GM23338 (cell line): ENCODE measurements at regions not wholly inside any gene's neighbourhood (a gene's known extent, or its start where the extent isn't known, plus 50 kb on each side); places are given as distances from the start of the nearest gene placed in this dataset.
"Not testable (repeated sequence)": the region's sequence is repeated elsewhere in the genome, so short reads cannot be mapped to it uniquely, and the experiment has no call there.

ENCODE experiments used
- ATAC-seq: fragments of 200-7000 bp; cut with Tn5 transposase; 3 replicates; pipeline ENCODE4 v1.9.1; 2020
- DNase-seq: peaks from one replicate; pipeline ENCODE4 v3.0.0-alpha.2; 2015; ENCODE audit warnings: low spot score
- H2AFZ ChIP-seq: fragments of 200-600 bp; sonication (generic); 2 replicates; pipeline ENCODE4 v1.8.0; 2016; ENCODE audit warnings: antibody characterized with exemption, mild to moderate bottlenecking, moderate library complexity
- H3F3A ChIP-seq: fragments of 200-600 bp; sonication (generic); replicated peaks from 2 replicates; pipeline ENCODE4 v1.8.0; 2017; ENCODE audit warnings: antibody characterized with exemption, mixed run types, low read depth
- H3K27ac ChIP-seq: fragments of 200-600 bp; sonication (generic); 2 replicates; pipeline ENCODE4 v1.6.1; 2016; ENCODE audit warnings: low read depth
- H3K27me3 ChIP-seq: fragments of 200-600 bp; sonication (generic); 2 replicates; pipeline ENCODE4 v1.8.0; 2016; ENCODE audit warnings: mild to moderate bottlenecking, mixed run types, moderate library complexity; ENCODE audit not compliant: insufficient read depth
- H3K36me3 ChIP-seq: fragments of 200-600 bp; sonication (generic); 2 replicates; pipeline ENCODE4 v1.8.0; 2016; ENCODE audit warnings: mild to moderate bottlenecking; ENCODE audit not compliant: insufficient read depth
- H3K4me1 ChIP-seq: fragments of 200-600 bp; sonication (generic); 2 replicates; pipeline ENCODE4 v1.8.0; 2016; ENCODE audit warnings: mild to moderate bottlenecking, moderate library complexity; ENCODE audit not compliant: insufficient read depth
- H3K4me2 ChIP-seq: fragments of 200-600 bp; sonication (generic); 2 replicates; pipeline ENCODE4 v1.7.1; 2017; ENCODE audit warnings: mixed run types
- H3K4me3 ChIP-seq: fragments of 200-600 bp; sonication (generic); 2 replicates; pipeline ENCODE4 v1.6.1; 2016; ENCODE audit warnings: mixed run types
- H3K79me2 ChIP-seq: fragments of 200-600 bp; sonication (generic); replicated peaks from 2 replicates; pipeline ENCODE4 v1.8.0; 2017; ENCODE audit warnings: mild to moderate bottlenecking; ENCODE audit not compliant: insufficient read depth
- H3K9me2 ChIP-seq: fragments of 200-600 bp; sonication (generic); 2 replicates; pipeline ENCODE4 v1.8.0; 2017; ENCODE audit not compliant: insufficient read depth
- H4K20me1 ChIP-seq: fragments of 200-600 bp; sonication (generic); replicated peaks from 2 replicates; pipeline ENCODE4 v1.8.0; 2017; ENCODE audit warnings: mild to moderate bottlenecking; ENCODE audit not compliant: insufficient read depth
- H3K27ac Mint-ChIP-seq: 2 replicates; pipeline ENCODE4 v1.8.0; 2020; ENCODE audit warnings: inconsistent platforms, mild to moderate bottlenecking, moderate library complexity, mixed read lengths
- H3K27me3 Mint-ChIP-seq: 3 replicates; pipeline ENCODE4 v1.8.0; 2022; ENCODE audit warnings: low read depth, mild to moderate bottlenecking, moderate library complexity, mixed read lengths, inconsistent platforms; ENCODE audit not compliant: insufficient read depth, poor library complexity
- H3K36me3 Mint-ChIP-seq: 3 replicates; pipeline ENCODE4 v1.8.0; 2021; ENCODE audit warnings: low read depth, mild to moderate bottlenecking, inconsistent platforms, moderate library complexity, mixed read lengths
- H3K4me1 Mint-ChIP-seq: 3 replicates; pipeline ENCODE4 v1.8.0; 2020; ENCODE audit warnings: mild to moderate bottlenecking, inconsistent platforms, mixed read lengths
- H3K4me3 Mint-ChIP-seq: 3 replicates; pipeline ENCODE4 v1.8.0; 2021; ENCODE audit warnings: moderate library complexity, mild to moderate bottlenecking, inconsistent platforms, mixed read lengths
- H3K9me3 Mint-ChIP-seq: 3 replicates; pipeline ENCODE4 v1.8.0; 2020; ENCODE audit warnings: moderate library complexity, mild to moderate bottlenecking, inconsistent platforms, mixed read lengths
- POLR2AphosphoS5 ChIP-seq: IDR thresholded peaks from 2 replicates; pipeline ENCODE4 v1.6.1; 2016; ENCODE audit warnings: antibody characterized with exemption, low read depth
- STAT1 ChIP-seq: IDR thresholded peaks from one replicate; pipeline ENCODE4 v1.6.1; 2016; ENCODE audit warnings: antibody characterized with exemption; ENCODE audit not compliant: unreplicated experiment
- ZNF114 ChIP-seq: fragments of 250-450 bp; sonication (Bioruptor Pico); IDR thresholded peaks from 2 replicates; pipeline ENCODE4 v1.5.0; 2020; ENCODE audit warnings: mild to moderate bottlenecking, moderate library complexity
- TF ChIP-seq, protein P1 (sequence below): fragments of 250-450 bp; sonication (Bioruptor Pico); IDR thresholded peaks from 2 replicates; pipeline ENCODE4 v1.5.0; 2020; ENCODE audit warnings: mild to moderate bottlenecking, moderate library complexity

DNA sequence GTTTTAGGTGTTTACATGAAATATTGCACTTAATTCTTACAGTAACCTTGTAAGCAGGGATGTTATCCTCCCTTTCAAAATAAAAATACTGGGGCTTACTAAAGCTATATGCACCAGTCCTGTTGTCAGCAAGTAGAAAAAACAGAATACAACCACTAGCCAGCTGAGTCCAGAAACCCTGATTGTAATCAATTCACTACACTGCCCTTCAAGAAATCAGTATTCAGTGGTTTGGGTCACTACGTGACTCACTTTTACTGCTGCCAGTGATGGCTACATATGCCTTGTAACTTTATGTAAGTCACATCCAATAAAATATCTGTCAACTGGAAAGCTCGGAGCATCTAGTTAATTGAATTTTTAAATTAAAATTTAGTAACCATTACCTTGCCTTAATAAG lies 376.3 kb upstream of the DEPDC1 start (continued):
- TF ChIP-seq, protein P1, sequence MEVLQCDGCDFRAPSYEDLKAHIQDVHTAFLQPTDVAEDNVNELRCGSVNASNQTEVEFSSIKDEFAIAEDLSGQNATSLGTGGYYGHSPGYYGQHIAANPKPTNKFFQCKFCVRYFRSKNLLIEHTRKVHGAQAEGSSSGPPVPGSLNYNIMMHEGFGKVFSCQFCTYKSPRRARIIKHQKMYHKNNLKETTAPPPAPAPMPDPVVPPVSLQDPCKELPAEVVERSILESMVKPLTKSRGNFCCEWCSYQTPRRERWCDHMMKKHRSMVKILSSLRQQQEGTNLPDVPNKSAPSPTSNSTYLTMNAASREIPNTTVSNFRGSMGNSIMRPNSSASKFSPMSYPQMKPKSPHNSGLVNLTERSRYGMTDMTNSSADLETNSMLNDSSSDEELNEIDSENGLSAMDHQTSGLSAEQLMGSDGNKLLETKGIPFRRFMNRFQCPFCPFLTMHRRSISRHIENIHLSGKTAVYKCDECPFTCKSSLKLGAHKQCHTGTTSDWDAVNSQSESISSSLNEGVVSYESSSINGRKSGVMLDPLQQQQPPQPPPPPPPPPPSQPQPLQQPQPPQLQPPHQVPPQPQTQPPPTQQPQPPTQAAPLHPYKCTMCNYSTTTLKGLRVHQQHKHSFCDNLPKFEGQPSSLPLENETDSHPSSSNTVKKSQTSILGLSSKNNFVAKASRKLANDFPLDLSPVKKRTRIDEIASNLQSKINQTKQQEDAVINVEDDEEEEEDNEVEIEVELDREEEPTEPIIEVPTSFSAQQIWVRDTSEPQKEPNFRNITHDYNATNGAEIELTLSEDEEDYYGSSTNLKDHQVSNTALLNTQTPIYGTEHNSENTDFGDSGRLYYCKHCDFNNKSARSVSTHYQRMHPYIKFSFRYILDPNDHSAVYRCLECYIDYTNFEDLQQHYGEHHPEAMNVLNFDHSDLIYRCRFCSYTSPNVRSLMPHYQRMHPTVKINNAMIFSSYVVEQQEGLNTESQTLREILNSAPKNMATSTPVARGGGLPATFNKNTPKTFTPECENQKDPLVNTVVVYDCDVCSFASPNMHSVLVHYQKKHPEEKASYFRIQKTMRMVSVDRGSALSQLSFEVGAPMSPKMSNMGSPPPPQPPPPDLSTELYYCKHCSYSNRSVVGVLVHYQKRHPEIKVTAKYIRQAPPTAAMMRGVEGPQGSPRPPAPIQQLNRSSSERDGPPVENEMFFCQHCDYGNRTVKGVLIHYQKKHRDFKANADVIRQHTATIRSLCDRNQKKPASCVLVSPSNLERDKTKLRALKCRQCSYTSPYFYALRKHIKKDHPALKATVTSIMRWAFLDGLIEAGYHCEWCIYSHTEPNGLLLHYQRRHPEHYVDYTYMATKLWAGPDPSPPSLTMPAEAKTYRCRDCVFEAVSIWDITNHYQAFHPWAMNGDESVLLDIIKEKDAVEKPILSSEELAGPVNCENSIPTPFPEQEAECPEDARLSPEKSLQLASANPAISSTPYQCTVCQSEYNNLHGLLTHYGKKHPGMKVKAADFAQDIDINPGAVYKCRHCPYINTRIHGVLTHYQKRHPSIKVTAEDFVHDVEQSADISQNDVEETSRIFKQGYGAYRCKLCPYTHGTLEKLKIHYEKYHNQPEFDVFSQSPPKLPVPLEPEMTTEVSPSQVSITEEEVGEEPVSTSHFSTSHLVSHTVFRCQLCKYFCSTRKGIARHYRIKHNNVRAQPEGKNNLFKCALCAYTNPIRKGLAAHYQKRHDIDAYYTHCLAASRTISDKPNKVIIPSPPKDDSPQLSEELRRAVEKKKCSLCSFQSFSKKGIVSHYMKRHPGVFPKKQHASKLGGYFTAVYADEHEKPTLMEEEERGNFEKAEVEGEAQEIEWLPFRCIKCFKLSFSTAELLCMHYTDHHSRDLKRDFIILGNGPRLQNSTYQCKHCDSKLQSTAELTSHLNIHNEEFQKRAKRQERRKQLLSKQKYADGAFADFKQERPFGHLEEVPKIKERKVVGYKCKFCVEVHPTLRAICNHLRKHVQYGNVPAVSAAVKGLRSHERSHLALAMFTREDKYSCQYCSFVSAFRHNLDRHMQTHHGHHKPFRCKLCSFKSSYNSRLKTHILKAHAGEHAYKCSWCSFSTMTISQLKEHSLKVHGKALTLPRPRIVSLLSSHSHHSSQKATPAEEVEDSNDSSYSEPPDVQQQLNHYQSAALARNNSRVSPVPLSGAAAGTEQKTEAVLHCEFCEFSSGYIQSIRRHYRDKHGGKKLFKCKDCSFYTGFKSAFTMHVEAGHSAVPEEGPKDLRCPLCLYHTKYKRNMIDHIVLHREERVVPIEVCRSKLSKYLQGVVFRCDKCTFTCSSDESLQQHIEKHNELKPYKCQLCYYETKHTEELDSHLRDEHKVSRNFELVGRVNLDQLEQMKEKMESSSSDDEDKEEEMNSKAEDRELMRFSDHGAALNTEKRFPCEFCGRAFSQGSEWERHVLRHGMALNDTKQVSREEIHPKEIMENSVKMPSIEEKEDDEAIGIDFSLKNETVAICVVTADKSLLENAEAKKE (CRISPR knock-in tag) = no peak
- TF ChIP-seq STAT1 = no peak

GRCh38 chr1:68881330-68882194 lies 384.7 kb upstream of the DEPDC1 start:
- Histone ChIP-seq H3K4me3 (peak overlapping the region; percentile 40; the same call in 1 of the 2 replicates), H3K9me2 (peaks cover 12% of the 10 kb centered on the region; the same call in 1 of the 2 replicates), H3K4me2 (peak overlapping the region; percentile 37; the same call in 1 of the 2 replicates), H2AFZ (peak overlapping the region; percentile 75; the same call in 1 of the 2 replicates)
- ATAC-seq, H4K20me1 ChIP-seq, H3K27ac ChIP-seq, H3K36me3 ChIP-seq, H3K4me1 Mint-ChIP-seq, H3K27me3 ChIP-seq, H3F3A ChIP-seq, H3K4me3 Mint-ChIP-seq, H3K4me1 ChIP-seq, H3K36me3 Mint-ChIP-seq, DNase-seq, H3K79me2 ChIP-seq, H3K9me3 Mint-ChIP-seq, H3K27ac Mint-ChIP-seq, H3K27me3 Mint-ChIP-seq: not testable (repeated sequence)

DNA sequence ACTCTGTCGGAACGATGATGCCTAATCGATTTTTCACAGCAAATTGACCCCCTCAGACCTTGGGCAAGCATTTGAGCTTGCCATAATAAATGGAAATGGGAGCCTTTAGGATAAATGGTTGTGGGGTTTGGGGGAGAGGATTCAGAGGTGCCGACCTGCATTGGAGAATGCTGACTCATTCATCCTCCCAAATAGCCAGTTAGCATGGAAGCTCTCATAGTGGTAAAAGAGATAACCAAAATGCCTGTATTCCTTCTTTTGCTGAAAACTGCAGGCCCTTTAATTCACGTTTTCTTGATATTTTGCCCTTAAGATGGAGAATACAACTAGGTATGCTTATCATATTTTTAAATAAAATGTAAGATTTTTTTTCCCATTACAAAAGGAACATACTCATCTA lies 392.6 kb upstream of the DEPDC1 start:
- peak overlapping the region; percentile 90 for H3K27ac Mint-ChIP-seq
- H3K9me3 Mint-ChIP-seq = no peaks in the 10 kb centered on the region
- DNase-seq = no peak
- no peaks in the 10 kb centered on the region for H3K79me2 ChIP-seq
- peaks cover 5% of the 10 kb centered on the region for H3K27me3 Mint-ChIP-seq
- no peak overlapping the region for H3K27ac ChIP-seq
- 0 out of 2 replicates have a peak overlapping the region, but pooled peaks have one; percentile 12 for H2AFZ ChIP-seq
- no peaks in the 10 kb centered on the region for H3F3A ChIP-seq
- ATAC-seq = no peak
- H3K4me1 ChIP-seq = no peaks in the 10 kb centered on the region
- no peaks in the 10 kb centered on the region for H3K27me3 ChIP-seq
- no peak overlapping the region for H3K4me3 ChIP-seq
- peaks cover 3% of the 10 kb centered on the region; the same call in 1 of the 3 replicates for H3K4me1 Mint-ChIP-seq
- peaks cover 6% of the 10 kb centered on the region; the same call in 1 of the 2 replicates for H3K9me2 ChIP-seq
- H3K4me2 ChIP-seq = no peak overlapping the region
- H4K20me1 ChIP-seq = no peaks in the 10 kb centered on the region
- H3K36me3 Mint-ChIP-seq = no peaks in the 10 kb centered on the region
- H3K4me3 Mint-ChIP-seq = no peak overlapping the region
- no peaks in the 10 kb centered on the region for H3K36me3 ChIP-seq
- TF ChIP-seq ZNF114 (CRISPR knock-in tag) (no peak), STAT1 (no peak), POLR2AphosphoS5 (no peak)
